GM18520 (cell line): ENCODE measurements at regions not wholly inside any gene's neighbourhood (a gene's known extent, or its start where the extent isn't known, plus 50 kb on each side); places are given as distances from the start of the nearest gene placed in this dataset.
"Not testable (repeated sequence)": the region's sequence is repeated elsewhere in the genome, so short reads cannot be mapped to it uniquely, and the experiment has no call there.

ENCODE experiments used
- ATAC-seq: cut with Tn5 transposase; IDR thresholded peaks from one replicate; pipeline ENCODE4 v1.9.1; 2021; ENCODE audit not compliant: unreplicated experiment

DNA sequence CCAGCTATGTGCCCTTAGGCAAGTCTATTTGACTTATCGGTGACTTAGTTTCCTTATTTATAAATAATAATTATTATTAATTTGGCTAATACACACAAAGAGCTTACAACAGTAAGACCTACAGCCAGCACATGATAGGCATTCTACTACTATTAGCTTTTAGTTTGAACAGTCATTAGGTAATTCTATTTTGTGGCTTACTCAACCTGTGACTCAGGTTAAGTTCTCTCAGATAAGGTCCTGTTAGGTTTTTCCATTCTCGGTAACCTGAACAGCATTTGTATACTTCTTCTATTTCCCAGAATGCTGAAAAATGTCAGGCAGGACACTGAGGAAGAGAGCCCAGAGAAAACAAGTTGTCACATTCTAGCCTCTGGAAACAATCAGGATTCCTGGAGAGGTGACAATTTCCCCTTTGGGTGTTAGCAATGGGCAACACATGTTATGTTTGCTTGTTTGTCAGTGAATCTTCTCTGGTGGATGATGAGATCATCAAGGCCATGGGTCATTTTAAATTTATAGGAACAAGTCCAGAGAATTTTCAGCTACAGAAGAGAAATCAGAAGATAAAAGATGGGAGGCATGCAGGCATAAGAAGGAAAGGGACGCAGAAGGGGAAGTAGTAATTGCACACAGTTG, 2144.7 kb downstream of the PCDH7 start:
- ATAC-seq = no peak

DNA sequence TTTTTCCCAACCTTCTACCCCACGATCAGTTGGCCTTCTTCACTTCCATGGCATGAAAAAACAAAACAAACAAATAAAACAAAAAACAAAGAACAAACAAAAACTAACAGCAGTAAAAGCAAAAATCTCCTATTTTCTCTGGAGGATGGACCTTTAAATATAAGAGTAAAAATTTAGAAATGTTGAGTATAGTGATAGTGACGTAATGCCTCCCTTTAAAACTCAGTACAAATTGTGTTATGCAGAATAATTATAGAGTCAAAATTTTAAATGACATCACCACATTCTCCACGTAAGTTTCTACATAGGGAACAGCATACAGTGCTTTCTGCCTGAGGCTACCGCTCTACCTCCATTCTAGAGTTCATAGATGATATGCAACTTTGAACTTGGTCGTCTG, 2156.4 kb downstream of the PCDH7 start:
- no peak for ATAC-seq

DNA sequence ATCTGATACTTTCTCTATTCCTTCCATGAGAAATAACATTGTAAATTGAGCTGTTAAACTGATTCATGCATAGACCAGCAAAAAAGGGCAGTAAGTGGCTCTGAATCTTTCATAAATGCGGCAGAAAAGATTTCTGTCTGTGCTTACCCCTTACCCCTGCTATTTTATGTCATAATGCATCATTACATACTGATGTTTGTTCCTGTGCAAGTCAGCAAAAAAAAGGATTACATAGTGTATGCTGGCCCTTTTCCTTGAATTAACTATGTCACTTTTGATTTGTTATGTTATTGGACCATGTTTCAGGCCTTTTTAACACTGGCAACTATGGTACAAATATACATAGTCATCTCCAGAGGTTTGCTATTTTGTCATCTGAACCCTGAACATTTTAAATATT, 2159.7 kb downstream of the PCDH7 start:
- no peak for ATAC-seq

DNA sequence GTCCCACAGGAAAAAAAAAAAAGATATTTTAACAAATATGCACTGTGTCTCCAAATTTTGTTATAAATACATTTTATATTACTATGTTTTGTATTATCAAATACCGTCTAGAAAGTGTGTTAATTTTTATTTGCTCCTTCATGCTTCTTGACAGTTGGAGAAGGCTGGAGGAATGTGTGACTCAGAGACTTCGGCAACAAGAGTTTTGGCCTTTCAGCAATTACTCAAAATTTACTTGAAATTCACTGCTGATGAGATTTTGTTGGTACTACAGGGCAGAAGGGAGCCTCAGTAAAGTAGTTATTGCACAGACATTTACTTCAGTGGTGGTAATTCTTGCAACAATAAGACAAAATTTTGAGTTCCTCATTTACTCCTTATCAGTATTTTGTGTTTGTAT, 2164.0 kb downstream of the PCDH7 start:
- no peak for ATAC-seq

DNA sequence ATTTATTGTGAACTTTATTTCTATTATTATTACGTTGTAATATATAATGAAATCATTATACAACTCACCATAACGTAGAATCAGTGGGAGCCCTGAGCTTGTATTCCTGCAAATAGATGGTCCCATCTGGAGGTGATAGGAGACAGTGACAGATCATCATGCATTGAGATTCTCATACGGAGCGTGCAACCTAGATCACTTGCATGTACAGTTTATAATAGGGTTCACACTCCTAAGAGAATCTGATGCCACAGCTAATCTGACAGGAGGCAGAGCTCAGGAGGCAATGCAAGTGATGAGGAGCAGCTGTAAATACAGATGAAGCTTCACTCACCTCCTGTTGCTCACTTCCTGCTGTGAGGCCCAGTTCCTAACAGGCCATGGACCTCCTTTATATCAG, 2170.2 kb downstream of the PCDH7 start:
- no peak for ATAC-seq

DNA sequence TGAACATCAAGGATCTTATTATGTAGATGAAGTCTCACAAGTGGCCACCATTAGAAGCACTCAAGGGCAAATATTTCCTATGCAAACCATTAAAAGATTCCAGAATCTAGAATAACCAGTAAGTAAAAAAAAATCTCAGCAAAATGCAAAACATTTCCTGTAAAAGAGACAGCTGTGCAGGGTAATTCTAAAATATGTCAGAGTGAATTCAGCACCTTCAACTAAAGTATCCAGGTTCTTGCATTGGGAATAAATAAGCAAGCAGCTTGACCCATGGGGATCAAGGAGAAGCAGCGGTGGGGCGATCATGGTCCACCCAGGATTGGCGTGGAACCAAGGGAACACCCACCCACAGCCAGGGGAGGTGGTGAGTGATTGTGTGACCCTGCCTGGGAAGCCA, 2188.9 kb downstream of the PCDH7 start:
- no peak for ATAC-seq

DNA sequence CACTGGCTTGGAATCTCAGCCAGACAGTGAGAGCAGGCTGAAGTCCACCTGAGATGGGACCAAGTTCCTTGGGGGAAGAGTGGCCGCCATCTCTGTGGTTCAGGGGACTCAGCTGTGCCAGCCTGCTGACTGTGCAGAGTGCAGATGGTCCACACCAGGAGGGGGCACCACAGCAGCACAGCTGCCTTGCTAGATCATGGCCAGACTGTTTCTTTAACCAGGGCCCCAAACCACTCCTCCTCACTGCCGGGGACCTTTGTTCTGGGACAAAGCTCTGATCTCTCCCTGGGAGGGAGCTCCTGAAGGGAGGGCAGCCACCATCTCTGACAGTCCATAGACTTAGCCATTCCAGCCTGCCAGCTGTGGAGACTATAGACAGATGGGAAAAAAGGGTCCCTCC, 2189.6 kb downstream of the PCDH7 start:
- ATAC-seq = no peak

DNA sequence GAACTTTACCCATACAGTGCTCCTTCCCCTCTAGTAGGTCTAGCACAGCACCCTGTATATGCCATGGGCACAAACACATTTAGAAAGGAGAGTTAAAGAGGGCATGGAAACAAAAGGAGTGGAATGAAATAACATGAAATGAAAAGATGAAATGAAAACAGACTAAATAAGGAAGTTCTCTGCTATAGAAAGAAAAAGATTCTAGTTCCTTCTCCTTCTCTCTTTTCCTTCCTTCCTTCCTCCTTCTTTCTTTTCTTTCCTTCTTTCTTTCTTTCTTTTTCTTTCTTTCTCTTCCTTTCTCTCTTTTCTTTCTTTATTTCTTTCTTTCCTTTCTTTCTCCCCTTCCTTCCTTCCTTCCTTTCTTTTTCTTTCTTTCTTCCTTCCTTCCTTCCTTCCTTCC, 2197.4 kb downstream of the PCDH7 start:
- no peak for ATAC-seq

DNA sequence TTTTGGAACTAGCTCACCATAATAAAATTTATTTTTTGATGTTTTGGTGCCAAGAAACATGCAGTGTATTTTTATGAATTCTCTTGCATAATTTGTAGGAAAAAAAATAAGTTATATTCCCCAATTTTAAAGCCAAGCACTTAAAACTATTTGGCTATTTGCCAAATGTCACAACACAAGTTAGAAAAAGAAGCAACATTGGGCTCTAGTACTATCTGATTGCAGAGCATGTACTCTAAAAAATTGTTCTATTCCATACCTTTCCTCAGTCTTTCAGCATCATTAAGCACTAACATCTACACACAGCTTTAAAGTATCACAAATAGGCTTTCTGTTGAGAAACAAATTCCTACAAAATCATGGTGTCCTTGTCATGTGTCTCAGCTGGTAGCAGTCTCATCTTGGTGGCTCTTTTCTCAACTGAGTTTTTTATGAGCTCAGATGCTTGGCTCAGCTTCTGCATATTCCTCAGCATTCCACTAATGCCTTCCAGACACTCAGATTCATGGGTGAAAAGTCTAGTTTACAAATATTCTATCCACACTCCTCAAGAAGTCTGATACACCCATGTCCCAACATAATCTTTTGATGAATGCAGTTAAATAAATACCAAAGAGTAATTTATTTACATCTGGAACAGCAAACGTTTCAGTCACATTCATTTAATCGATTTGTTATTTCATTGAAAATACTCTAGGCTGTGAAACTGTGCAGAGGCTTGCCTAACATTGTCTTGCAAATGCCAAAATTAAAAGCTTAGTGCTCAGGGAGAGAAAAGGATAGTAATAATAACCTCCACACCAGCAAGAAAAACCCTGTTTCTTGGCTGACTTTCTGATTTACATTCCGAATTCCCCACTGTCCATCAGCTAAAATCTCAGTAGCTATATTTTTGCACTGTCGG, 2209.9 kb downstream of the PCDH7 start:
- ATAC-seq = no peak

DNA sequence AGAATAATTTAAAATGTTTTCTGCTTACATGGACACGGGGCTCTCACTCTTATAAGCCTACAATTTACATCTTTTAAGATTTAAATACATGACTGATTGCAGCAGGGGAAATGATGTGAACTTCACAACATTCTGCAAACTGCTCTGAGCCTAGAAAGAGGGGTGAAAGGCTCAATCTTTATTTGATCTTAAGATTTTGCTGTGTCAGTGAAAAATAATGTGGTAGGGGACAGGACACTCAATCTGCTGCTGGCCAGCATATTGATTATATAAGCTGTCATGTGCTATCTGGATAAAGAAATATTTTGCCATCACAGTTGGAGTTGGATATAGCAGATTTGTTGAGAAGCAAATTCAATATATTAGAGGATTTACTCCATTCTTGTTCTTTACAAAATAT, 2210.5 kb downstream of the PCDH7 start:
- no peak for ATAC-seq

DNA sequence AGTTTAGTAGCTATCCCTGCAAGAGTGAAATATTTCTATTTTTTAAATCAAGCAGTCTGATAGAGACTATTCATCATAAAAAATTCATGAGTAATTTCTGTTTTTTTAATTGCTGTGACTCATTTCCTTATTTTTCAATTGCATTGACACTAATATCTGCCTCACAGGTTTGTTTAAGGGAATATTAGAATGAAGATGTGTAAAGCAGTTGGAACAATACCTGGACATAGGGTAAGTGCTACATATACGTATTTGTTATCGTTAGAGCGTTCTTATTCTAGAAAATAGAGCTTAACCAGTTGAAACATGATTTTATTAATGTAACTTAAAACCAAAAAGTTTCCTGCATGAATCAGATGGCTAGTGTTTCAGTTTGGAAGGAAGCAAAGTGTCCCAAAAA, 2211.3 kb downstream of the PCDH7 start:
- no peak for ATAC-seq

DNA sequence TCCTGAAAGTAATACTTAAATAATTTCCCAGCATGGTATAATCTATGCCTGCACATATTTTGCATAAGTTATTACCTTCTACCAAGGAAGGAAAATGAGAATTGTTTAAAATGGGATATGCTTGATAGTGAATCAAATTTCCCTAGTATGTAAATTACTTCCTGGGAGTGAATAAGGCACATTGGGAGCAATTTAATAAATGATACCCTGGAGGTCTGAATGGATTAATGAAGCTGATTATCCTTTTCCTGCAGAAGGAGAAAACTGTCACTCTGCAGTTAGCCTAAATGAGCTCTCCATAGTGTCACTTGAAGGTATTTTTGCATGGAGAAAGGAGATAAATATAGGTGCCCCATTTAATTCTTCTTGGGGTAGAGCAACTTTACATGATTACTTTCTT, 2212.0 kb downstream of the PCDH7 start:
- ATAC-seq = no peak

DNA sequence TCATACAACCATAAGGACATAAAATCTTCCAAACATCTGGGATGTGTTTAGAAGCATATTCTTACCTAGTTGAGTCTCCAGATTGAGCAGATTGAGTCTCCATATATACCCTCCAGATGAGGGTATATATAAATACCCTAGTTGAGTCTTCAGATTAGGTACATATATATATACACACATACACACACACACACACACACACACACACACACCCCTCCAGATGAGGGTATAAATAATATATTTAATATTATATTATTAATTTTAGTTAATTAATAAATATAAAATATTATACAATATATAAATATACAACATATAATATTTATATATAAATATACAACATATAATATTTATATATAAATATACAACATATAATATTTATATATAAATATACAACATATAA, 2219.1 kb downstream of the PCDH7 start:
- not testable (repeated sequence) for ATAC-seq

DNA sequence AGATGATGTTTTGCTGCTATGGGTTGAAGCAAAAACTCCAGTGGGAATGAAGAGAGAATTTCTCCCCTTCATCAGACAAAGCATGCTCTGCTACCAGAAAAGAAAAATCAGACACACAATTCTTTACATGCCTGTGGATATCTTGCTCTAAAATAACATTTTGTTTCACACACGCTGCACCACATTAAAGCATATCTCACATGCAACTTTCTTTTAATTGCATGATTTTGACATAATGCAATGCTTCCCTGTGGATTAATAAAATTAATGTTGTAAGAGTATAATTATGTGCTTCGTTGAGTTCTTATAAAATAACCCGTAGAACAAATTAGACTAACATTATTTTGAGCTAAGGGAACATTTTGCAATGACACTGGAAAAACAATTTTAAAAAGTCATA, 2230.7 kb downstream of the PCDH7 start:
- no peak for ATAC-seq

DNA sequence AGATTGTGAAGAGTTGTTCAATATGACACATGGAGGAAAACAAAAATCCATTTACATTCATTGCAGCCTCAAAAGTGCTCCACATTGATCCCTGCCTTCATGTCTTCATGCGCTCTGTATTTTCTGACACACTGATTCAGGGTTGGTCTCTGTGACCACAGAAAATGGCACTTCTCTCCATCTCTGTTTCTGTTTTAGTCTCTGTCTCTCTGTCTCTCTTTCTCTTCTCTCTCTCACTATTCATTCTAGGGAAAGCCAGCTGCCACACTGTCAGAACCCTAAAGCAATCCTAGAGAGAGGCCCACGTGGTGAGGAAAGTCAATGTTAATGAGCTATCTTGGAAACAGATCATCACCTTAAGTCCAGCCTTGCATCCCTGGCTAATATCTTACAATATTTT, 2238.4 kb downstream of the PCDH7 start:
- no peak for ATAC-seq

DNA sequence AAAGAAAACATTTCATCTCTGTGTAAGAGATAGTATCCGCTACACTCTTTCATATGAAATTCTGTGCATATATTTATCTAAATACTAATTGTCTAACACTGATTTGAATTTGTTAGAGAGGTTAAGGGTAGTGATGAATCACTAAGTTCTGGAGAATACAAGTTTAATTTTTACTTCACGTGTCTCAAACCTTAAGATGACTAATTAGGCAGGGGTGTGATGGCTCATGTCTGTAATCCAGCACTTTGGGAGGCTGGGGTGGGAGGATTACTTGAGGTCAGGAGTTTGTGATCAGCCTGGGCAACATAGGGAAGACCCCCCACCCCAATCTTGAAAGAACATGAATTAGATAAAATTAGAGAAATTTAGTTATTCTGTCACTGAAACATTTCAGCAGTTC, 2241.9 kb downstream of the PCDH7 start:
- ATAC-seq = no peak

DNA sequence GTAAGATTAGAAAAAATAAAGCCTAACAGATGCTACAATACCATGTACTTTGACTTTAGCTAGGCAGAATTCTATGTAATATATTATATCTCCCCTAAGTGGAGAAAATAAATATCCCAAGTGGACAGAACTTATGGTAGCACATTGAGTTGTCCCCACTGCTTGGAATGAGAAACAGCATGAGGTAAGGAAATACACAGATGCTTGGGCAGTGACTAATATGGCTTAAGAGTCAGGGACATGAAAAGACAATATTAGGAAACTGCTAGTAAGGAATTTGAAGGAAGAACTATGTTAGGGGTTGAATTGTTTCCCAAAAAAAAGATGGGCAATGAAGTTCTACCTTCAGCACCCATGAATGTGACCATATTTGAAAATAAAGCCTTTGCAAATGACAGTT, 2265.1 kb downstream of the PCDH7 start:
- ATAC-seq = no peak

DNA sequence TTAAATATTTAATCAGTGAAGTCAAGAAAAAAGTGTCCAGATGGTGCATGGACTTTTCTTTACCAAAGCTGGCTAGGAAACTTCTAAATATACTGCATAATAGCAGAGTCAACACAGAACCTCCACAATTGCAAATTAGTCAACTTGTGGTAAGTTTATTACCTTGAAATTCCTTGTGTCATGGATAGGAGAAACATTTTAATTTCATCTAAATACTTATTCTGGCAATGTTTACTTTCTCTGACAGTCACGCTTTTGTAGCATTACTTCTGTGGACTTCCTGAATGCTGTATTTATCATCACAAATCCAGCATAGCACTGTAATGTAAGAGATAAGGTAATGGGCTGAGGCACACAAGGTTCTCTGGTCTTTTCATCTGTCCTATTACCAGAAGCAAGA, 2266.1 kb downstream of the PCDH7 start:
- no peak for ATAC-seq

DNA sequence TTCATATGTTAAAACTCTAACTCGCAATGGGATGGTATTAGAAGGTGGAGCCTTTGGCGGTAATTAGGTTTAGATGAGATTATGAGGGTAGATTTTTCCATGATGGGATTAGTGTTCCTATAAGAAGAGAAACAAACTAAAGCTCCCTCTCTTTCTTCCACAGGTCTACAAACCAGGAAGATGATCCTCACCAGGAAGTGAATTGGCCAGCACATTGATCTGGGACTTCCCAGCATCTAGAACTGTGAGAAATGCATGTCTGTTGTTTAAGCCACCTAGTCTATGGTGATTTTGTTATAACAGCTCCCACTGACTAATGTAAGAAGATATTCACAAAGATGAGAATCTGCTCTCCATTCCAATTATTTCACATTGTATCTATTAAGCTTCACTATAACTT, 2266.9 kb downstream of the PCDH7 start:
- no peak for ATAC-seq

DNA sequence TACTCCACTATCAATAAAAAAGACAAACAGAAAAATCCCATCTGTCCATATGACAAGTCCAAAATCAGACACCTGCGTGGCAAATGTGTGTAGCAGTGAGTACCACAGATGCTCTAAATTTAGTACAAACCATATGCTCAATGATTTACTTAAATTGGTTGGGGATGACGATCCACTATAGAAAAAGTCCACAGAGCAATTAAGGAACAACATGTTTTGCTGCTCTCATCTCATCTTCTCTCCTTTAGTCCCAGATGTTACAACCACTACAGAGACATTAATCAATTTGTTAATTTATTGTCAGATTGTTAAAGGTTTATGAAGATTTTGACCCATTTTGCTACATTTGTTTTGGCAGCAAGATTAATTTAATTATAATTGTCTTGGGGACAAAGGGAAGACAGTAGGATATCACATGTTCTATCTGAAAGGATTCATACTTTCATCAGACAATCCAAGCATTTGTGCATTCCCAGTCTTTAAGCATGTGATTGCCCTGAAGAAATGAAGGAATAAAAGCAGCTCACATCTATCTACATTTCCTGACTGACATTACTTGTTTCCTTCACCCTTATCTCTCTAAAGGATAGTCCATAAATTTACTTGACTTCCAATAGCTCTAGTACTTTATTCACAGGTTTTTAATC, 2268.1 kb downstream of the PCDH7 start:
- ATAC-seq = no peak

DNA sequence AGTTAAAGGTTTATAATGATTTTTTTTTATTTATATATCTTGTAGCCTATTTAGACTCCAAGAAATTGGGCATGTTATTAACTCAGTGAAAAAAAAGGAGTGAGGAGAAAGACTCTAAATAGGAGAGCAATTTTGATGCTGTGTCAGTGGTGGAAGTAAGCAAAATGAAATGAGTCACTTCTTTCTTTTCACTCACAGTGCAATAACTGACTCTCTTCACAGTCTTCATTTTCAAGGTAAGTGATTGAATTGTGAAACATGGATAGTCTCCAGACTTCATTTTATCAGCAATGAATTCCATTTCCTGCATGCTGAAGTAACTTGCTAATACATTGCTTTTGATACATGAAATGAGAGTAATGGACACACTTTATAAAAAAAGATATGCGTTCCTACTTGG, 2271.5 kb downstream of the PCDH7 start:
- ATAC-seq = no peak
